HG03520 (cell line): ENCODE measurements at regions not wholly inside any gene's neighbourhood (a gene's known extent, or its start where the extent isn't known, plus 50 kb on each side); places are given as distances from the start of the nearest gene placed in this dataset.
"Not testable (repeated sequence)": the region's sequence is repeated elsewhere in the genome, so short reads cannot be mapped to it uniquely, and the experiment has no call there.

Experiments used
- ATAC-seq: cut with Tn5 transposase; IDR thresholded peaks from one replicate; pipeline ENCODE4 v1.9.1; 2021; ENCODE audit warnings: mild to moderate bottlenecking, moderate library complexity; ENCODE audit not compliant: unreplicated experiment

GRCh38 chr7:109879287-109879828 lies 1211.6 kb upstream of the LRRN3 start:
- ATAC-seq = no peak

- no peak for ATAC-seq
These were observed 1200.3 kb upstream of the LRRN3 start for GRCh38 chr7:109890622-109891021.

DNA sequence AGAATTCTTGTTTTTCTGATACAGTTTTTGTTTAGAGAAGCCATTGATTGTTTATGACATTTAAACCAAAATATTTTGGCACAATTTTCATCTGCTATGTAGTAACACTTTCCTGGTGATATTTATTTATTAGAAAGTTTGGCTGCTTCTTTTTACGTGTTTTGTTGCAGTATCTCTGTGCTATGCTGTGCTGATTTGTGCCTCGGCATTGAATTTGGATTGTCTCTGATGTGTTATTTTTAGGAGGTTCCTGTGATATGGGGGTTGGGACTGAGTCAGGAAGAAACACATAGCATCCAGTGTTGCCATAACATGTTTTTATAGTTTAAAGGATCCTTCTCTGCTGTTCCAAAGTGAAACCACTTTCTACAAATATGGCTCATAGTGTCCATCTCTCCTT lies 1197.7 kb upstream of the LRRN3 start:
- ATAC-seq = no peak

GRCh38 chr7:109895536-109895935 lies 1195.4 kb upstream of the LRRN3 start:
- ATAC-seq = no peak

GRCh38 chr7:109901926-109902325 lies 1189.0 kb upstream of the LRRN3 start:
- no peak for ATAC-seq

GRCh38 chr7:109905368-109906065 lies 1185.4 kb upstream of the LRRN3 start:
- ATAC-seq = not testable (repeated sequence)

GRCh38 chr7:109915670-109916069 lies 1175.3 kb upstream of the LRRN3 start:
- ATAC-seq = no peak

DNA sequence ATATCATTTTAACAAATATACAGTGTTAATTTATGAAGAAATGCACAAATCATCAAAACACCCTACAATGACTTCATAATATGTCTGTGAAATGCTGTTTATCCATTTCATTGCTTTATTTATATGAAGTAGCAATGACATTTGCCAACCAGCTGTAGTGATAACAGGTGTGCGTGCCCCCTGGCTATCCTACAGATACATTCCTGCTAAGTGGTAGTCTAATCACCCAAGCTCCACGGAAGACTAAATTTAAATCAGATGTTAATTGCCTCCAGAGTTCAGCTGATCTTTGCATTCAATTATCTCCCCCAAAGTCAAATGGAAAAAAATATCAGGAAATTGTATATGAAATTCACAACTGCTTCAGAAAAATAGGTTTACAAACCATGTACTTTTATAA lies 1164.2 kb upstream of the LRRN3 start:
- ATAC-seq = no peak

GRCh38 chr7:109930049-109930448 lies 1160.9 kb upstream of the LRRN3 start:
- no peak for ATAC-seq

- ATAC-seq = no peak
These were observed 1151.7 kb upstream of the LRRN3 start for GRCh38 chr7:109939207-109939606.

- ATAC-seq = no peak
These were observed 1145.0 kb upstream of the LRRN3 start for GRCh38 chr7:109945820-109946518.

DNA sequence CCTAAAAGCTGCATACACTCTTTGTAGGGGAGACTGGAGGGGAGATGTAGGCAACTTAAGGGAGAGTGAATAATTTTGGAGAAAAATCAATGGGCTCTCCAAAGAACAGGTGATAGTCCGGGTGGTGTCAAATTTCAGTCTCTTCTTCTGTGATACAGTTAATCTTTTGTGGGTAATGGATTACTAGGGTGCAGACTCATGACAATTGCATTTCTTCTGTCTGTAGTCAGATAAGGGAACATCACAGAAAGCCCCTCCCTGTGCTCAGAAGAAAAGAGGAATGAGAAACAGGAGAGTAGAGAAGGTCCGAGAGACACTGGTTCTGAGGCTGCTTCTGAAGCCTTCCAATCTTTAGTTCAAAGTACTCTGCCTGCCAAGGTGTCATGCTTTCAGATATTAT lies 1140.7 kb upstream of the LRRN3 start:
- no peak for ATAC-seq

DNA sequence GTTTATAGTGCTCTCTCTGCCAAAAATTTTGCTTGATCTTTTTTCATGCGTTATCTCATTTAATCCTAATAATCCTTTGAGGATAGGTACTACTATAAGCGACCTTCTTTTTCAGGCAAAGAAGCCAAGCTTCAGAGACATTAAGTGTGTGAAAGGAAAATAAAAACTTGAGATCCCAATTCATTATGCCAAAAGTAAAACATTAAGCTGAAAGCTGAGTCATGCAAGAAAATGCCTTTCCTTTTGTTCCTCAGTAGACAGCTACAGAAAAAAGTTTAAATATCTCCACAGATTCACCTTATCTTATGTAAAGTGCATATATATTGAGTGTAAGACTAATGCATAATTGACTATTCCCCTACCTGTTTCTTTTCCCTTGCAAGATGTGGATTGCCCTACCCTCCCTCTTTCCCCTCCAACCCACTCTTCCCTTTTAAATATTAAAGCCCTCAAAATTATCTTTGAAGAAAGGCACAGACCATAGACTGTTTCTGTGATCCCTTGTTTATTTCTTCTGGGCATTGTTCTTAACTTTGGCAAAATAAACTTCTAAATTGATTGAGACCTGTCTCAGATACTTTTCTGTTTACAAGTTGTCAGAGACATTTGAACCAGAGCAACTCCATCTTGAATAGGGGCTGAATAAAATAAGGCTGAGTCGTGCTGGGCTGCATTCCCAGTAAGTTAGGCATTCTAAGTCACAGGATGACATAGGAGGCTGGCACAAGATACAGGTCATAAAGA lies 1139.9 kb upstream of the LRRN3 start:
- no peak for ATAC-seq

DNA sequence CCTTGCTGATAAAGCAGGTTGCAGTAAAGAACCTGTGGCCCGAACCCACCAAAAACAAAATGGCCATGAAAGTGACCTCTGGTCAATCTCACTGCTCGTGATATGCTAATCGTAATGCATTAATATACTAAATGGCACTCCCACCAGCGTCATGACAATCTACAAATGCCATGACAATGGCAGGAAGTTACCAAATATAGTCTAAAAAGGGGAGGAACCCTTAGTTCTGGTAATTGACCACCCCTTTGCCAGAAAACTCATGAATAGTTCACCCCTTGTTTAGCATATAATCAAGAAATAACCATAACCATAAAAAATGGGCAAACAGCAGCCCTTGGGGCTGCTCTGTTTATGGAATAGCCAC lies 1139.4 kb upstream of the LRRN3 start:
- ATAC-seq = no peak

- ATAC-seq = no peak
These were observed 1134.9 kb upstream of the LRRN3 start for GRCh38 chr7:109955986-109956385.

GRCh38 chr7:109956916-109957315 lies 1134.0 kb upstream of the LRRN3 start:
- no peak for ATAC-seq

DNA sequence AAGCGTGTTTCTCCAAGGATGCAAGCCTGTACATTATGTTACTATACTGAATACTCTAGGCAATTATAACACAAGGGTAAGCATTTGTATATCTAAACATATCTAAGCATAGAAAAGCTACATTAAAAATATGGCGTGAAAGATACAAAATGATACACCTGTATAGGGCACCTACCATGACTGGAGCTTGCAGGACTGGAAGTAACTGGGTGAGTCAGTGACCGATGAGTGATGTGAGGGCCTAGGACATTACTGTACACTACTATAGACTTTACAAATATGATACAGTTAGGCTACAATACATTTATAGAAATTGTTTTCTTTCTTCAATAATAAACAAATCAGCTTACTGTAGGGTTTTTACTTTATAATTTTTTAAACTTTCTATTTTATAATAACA lies 1127.2 kb upstream of the LRRN3 start:
- ATAC-seq = no peak

DNA sequence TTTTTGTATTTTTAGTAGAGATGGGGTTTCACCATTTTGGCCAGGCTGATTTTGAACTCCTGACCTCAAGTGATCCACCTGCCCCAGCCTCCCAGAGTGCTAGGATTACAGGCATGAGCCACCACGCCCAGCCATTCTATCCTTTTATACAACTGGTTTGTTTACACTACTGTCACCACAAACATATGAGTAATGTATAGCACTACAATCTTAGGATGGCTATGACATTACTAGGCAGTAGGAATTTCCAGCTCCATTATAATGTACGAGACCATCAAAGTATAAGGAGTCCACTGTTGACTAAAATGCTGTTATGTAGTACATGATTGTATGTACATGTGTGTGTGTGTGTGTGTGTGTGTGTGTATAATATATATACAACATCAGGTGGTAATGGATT lies 1126.1 kb upstream of the LRRN3 start:
- ATAC-seq = no peak

- ATAC-seq = no peak
These were observed 1123.5 kb upstream of the LRRN3 start for GRCh38 chr7:109967406-109967805.

GRCh38 chr7:109983618-109984017 lies 1107.3 kb upstream of the LRRN3 start:
- ATAC-seq = no peak

DNA sequence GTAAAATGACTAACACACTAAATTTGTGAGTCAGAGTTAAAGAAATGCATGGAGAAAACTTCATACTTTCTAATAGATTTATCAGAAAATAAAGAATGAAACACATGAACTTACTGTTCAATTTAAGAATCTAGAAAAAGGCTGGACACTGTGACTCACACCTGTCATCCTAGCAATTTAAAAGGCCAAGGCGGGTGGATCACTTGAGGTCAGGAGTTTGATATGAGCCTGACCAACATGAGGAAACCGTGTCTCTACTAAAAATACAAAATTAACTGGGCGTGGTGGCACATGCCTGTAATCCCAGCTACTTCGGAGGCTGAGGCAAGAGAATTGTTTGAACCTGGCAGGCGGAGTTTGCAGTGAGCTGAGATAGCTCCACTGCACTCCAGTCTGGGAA lies 1106.2 kb upstream of the LRRN3 start:
- no peak for ATAC-seq

- ATAC-seq = no peak
These were observed 1104.2 kb upstream of the LRRN3 start for GRCh38 chr7:109986701-109987100.
